ENCODE measurements at regions not wholly inside any gene's neighbourhood (a gene's known extent, or its start where the extent isn't known, plus 50 kb on each side); places are given as distances from the start of the nearest gene placed in this dataset.

GRCh38 chr9:593809-594208 is 247.7 kb upstream of the DMRT1 start:
- TF ChIP-seq TAF1 (IDR thresholded peaks at IDR 0.05; ENCODE audit: borderline replicate concordance, low read depth, low read length), result no peak
- TF ChIP-seq, protein P1, sequence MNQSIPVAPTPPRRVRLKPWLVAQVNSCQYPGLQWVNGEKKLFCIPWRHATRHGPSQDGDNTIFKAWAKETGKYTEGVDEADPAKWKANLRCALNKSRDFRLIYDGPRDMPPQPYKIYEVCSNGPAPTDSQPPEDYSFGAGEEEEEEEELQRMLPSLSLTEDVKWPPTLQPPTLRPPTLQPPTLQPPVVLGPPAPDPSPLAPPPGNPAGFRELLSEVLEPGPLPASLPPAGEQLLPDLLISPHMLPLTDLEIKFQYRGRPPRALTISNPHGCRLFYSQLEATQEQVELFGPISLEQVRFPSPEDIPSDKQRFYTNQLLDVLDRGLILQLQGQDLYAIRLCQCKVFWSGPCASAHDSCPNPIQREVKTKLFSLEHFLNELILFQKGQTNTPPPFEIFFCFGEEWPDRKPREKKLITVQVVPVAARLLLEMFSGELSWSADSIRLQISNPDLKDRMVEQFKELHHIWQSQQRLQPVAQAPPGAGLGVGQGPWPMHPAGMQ (IDR thresholded peaks at IDR 0.05; ENCODE audit: borderline replicate concordance), result no peak
- no peak for TF ChIP-seq KLF5 (IDR thresholded peaks at IDR 0.05; ENCODE audit: partially characterized antibody)
- no peak for TF ChIP-seq MEF2A (IDR thresholded peaks at IDR 0.05; ENCODE audit: insufficient read depth, low read depth, low read length)
- TF ChIP-seq, protein P2, sequence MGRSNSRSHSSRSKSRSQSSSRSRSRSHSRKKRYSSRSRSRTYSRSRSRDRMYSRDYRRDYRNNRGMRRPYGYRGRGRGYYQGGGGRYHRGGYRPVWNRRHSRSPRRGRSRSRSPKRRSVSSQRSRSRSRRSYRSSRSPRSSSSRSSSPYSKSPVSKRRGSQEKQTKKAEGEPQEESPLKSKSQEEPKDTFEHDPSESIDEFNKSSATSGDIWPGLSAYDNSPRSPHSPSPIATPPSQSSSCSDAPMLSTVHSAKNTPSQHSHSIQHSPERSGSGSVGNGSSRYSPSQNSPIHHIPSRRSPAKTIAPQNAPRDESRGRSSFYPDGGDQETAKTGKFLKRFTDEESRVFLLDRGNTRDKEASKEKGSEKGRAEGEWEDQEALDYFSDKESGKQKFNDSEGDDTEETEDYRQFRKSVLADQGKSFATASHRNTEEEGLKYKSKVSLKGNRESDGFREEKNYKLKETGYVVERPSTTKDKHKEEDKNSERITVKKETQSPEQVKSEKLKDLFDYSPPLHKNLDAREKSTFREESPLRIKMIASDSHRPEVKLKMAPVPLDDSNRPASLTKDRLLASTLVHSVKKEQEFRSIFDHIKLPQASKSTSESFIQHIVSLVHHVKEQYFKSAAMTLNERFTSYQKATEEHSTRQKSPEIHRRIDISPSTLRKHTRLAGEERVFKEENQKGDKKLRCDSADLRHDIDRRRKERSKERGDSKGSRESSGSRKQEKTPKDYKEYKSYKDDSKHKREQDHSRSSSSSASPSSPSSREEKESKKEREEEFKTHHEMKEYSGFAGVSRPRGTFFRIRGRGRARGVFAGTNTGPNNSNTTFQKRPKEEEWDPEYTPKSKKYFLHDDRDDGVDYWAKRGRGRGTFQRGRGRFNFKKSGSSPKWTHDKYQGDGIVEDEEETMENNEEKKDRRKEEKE (IDR thresholded peaks at IDR 0.05), result no peak
- no peak for TF ChIP-seq PBX3 (IDR thresholded peaks at IDR 0.05; ENCODE audit: insufficient replicate concordance, low read depth, low read length)
- TF ChIP-seq, protein P3, sequence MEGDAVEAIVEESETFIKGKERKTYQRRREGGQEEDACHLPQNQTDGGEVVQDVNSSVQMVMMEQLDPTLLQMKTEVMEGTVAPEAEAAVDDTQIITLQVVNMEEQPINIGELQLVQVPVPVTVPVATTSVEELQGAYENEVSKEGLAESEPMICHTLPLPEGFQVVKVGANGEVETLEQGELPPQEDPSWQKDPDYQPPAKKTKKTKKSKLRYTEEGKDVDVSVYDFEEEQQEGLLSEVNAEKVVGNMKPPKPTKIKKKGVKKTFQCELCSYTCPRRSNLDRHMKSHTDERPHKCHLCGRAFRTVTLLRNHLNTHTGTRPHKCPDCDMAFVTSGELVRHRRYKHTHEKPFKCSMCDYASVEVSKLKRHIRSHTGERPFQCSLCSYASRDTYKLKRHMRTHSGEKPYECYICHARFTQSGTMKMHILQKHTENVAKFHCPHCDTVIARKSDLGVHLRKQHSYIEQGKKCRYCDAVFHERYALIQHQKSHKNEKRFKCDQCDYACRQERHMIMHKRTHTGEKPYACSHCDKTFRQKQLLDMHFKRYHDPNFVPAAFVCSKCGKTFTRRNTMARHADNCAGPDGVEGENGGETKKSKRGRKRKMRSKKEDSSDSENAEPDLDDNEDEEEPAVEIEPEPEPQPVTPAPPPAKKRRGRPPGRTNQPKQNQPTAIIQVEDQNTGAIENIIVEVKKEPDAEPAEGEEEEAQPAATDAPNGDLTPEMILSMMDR (IDR thresholded peaks at IDR 0.05 in 2 of 3, conservative IDR thresholded peaks at IDR 0.05 in 1 of 3; ENCODE audit: control insufficient read depth in 2 of 3, extremely low read depth in 1 of 3, insufficient read depth in 1 of 3, low read depth in 3 of 3, low read length in 3 of 3), result no peak
- TF ChIP-seq SMAD5 (IDR thresholded peaks at IDR 0.05; ENCODE audit: low read depth), result no peak
- TF ChIP-seq POLR2A (IDR thresholded peaks at IDR 0.05; ENCODE audit: low read depth, low read length), result no peak
- Histone ChIP-seq H2AFZ (ENCODE audit: control insufficient read depth, low read depth, low read length) (no peak overlapping the region), H3K9ac (ENCODE audit: control insufficient read depth, insufficient read depth, low read length) (no peak overlapping the region), H3K4me2 (ENCODE audit: control insufficient read depth, insufficient read depth) (no peak overlapping the region), H3K4me1 (ENCODE audit: control insufficient read depth, insufficient read depth, low read length) (no peaks in the 10 kb centered on the region), H3K4me3 (no peak overlapping the region), H3K27ac (ENCODE audit: control insufficient read depth, insufficient read depth) (no peak overlapping the region), H3K36me3 (ENCODE audit: control insufficient read depth in 2 of 2, insufficient read depth in 2 of 2, low read length in 1 of 2) (no peaks in the 10 kb centered on the region), H3K27me3 (replicated peaks in 1 of 2; ENCODE audit: control insufficient read depth in 2 of 2, insufficient read depth in 2 of 2, low read length in 1 of 2) (peaks cover 0 to 3% of the 10 kb centered on the region in 2 experiments; a peak in 2 of 4 replicates), H3K79me2 (ENCODE audit: control insufficient read depth, insufficient read depth, low read length) (no peaks in the 10 kb centered on the region), H4K20me1 (ENCODE audit: control insufficient read depth, insufficient read depth) (no peaks in the 10 kb centered on the region; the same call in 1 of the 2 replicates), H3K9me3 (replicated peaks; ENCODE audit: control insufficient read depth, insufficient read depth, low read length) (no peaks in the 10 kb centered on the region)
- WGBS (ENCODE audit: insufficient coverage, insufficient replicate concordance, low lambda C conversion rate, missing lambda C conversion rate), result 45% methylated on average over 2 of the region's 2 CpGs
- intact Hi-C loops (cut with micrococcal nuclease; ENCODE audit: unreplicated experiment), result no loop called here
- ChIA-PET RAD21 (ENCODE audit: unreplicated experiment) (no interaction called here), POLR2A (no interaction called here), CTCF (no interaction called here), SMC1A (ENCODE audit: uncharacterized antibody, unreplicated experiment) (no interaction called here)
- no peak for DNase-seq (ENCODE audit: low read depth, low spot score)
- ATAC-seq, result no peak
- BruUV-seq (replicated peaks), result no TSS peak
- no peak for FAIRE-seq
- in situ Hi-C loops (cut with MboI), result no loop called here

All from GM12878 (cell line).